IPS-18a (cell line): ENCODE measurements at regions not wholly inside any gene's neighbourhood (a gene's known extent, or its start where the extent isn't known, plus 50 kb on each side); places are given as distances from the start of the nearest gene placed in this dataset.
A peak's percentile ranks its signal among the peaks of the same experiment; 100 is the strongest.
"Not testable (repeated sequence)": the region's sequence is repeated elsewhere in the genome, so short reads cannot be mapped to it uniquely, and the experiment has no call there.

ENCODE experiments used
- H3K27ac ChIP-seq: one replicate; pipeline ENCODE4 v1.5.1; 2013; ENCODE audit warnings: low read length
- H3K27me3 ChIP-seq: one replicate; pipeline ENCODE4 v1.6.1; 2013; ENCODE audit warnings: mild to moderate bottlenecking, low read length; ENCODE audit not compliant: control insufficient read depth, insufficient read depth
- H3K36me3 ChIP-seq: one replicate; pipeline ENCODE4 v1.6.1; 2013; ENCODE audit warnings: low read depth, low read length; ENCODE audit not compliant: control insufficient read depth
- H3K4me1 ChIP-seq: one replicate; pipeline ENCODE4 v1.6.1; 2013; ENCODE audit warnings: low read depth, low read length; ENCODE audit not compliant: control insufficient read depth
- H3K4me3 ChIP-seq: one replicate; pipeline ENCODE4 v1.5.1; 2013; ENCODE audit warnings: low read length
- H3K9ac ChIP-seq: one replicate; pipeline ENCODE4 v1.6.1; 2013; ENCODE audit warnings: mild to moderate bottlenecking, low read length, moderate library complexity
- H3K9me3 ChIP-seq: one replicate; pipeline ENCODE4 v1.6.1; 2013; ENCODE audit warnings: low read depth, low read length; ENCODE audit not compliant: control insufficient read depth

- H3K9me3 ChIP-seq, H3K4me3 ChIP-seq, H3K27me3 ChIP-seq, H3K27ac ChIP-seq, H3K4me1 ChIP-seq, H3K36me3 ChIP-seq, H3K9ac ChIP-seq: not testable (repeated sequence)
Observed at GRCh38 chr4:82301390-82301789, 72.4 kb downstream of the HNRNPD start.

- H3K36me3 ChIP-seq = no peaks in the 10 kb centered on the region
- no peak overlapping the region for H3K27ac ChIP-seq
- no peaks in the 10 kb centered on the region for H3K4me1 ChIP-seq
- no peak overlapping the region for H3K9ac ChIP-seq
- no peaks in the 10 kb centered on the region for H3K27me3 ChIP-seq
- H3K4me3 ChIP-seq = no peak overlapping the region
- H3K9me3 ChIP-seq = no peaks in the 10 kb centered on the region
Observed at GRCh38 chr4:82293304-82293703, 80.5 kb downstream of the HNRNPD start.

- Histone ChIP-seq H3K4me1 (peaks cover 5% of the 10 kb centered on the region), H3K9ac (no peak overlapping the region), H3K27ac (no peak overlapping the region), H3K36me3 (no peaks in the 10 kb centered on the region), H3K27me3 (peaks cover 3% of the 10 kb centered on the region), H3K4me3 (no peak overlapping the region), H3K9me3 (no peaks in the 10 kb centered on the region)
Observed at GRCh38 chr4:82287720-82288119, 86.1 kb downstream of the HNRNPD start.

- Histone ChIP-seq H3K36me3 (no peaks in the 10 kb centered on the region), H3K27me3 (peaks cover 3% of the 10 kb centered on the region), H3K9me3 (no peaks in the 10 kb centered on the region), H3K4me3 (peak overlapping the region; percentile 68), H3K27ac (no peak overlapping the region), H3K4me1 (peaks cover 5% of the 10 kb centered on the region), H3K9ac (peak overlapping the region; percentile 30)
Observed at GRCh38 chr4:82284858-82285805, 88.7 kb downstream of the HNRNPD start.

- Histone ChIP-seq H3K4me1 (peaks cover 5% of the 10 kb centered on the region), H3K27ac (no peak overlapping the region), H3K36me3 (no peaks in the 10 kb centered on the region), H3K27me3 (peaks cover 3% of the 10 kb centered on the region), H3K9me3 (no peaks in the 10 kb centered on the region), H3K4me3 (peak overlapping the region; percentile 68), H3K9ac (no peak overlapping the region)
Observed at GRCh38 chr4:82284475-82284857, 89.3 kb downstream of the HNRNPD start.

GRCh38 chr4:82282875-82283274 lies 90.9 kb downstream of the HNRNPD start:
- no peak overlapping the region for H3K4me3 ChIP-seq
- H3K27me3 ChIP-seq = peaks cover 3% of the 10 kb centered on the region
- H3K36me3 ChIP-seq = no peaks in the 10 kb centered on the region
- H3K9me3 ChIP-seq = no peaks in the 10 kb centered on the region
- peaks cover 5% of the 10 kb centered on the region for H3K4me1 ChIP-seq
- H3K27ac ChIP-seq = no peak overlapping the region
- no peak overlapping the region for H3K9ac ChIP-seq

GRCh38 chr4:82279550-82279949 lies 94.2 kb downstream of the HNRNPD start:
- not testable (repeated sequence) for H3K27me3 ChIP-seq, H3K9me3 ChIP-seq, H3K9ac ChIP-seq, H3K4me1 ChIP-seq, H3K4me3 ChIP-seq, H3K27ac ChIP-seq, H3K36me3 ChIP-seq

- H3K4me3 ChIP-seq = no peak overlapping the region
- no peaks in the 10 kb centered on the region for H3K36me3 ChIP-seq
- no peak overlapping the region for H3K9ac ChIP-seq
- no peaks in the 10 kb centered on the region for H3K9me3 ChIP-seq
- no peaks in the 10 kb centered on the region for H3K27me3 ChIP-seq
- no peaks in the 10 kb centered on the region for H3K4me1 ChIP-seq
- H3K27ac ChIP-seq = no peak overlapping the region
Observed at GRCh38 chr4:82276332-82276640, 97.5 kb downstream of the HNRNPD start.

- no peaks in the 10 kb centered on the region for H3K36me3 ChIP-seq
- no peak overlapping the region for H3K9ac ChIP-seq
- H3K4me3 ChIP-seq = no peak overlapping the region
- no peaks in the 10 kb centered on the region for H3K27me3 ChIP-seq
- H3K9me3 ChIP-seq = no peaks in the 10 kb centered on the region
- no peak overlapping the region for H3K27ac ChIP-seq
- H3K4me1 ChIP-seq = no peaks in the 10 kb centered on the region
Observed at GRCh38 chr4:82275431-82276331, 98.1 kb downstream of the HNRNPD start.

- not testable (repeated sequence) for H3K27me3 ChIP-seq, H3K4me3 ChIP-seq, H3K4me1 ChIP-seq, H3K9ac ChIP-seq, H3K36me3 ChIP-seq, H3K27ac ChIP-seq, H3K9me3 ChIP-seq
Observed at GRCh38 chr4:82274700-82275099, 99.1 kb downstream of the HNRNPD start.

- H3K9me3 ChIP-seq, H3K9ac ChIP-seq, H3K4me3 ChIP-seq, H3K27me3 ChIP-seq, H3K27ac ChIP-seq, H3K4me1 ChIP-seq, H3K36me3 ChIP-seq: not testable (repeated sequence)
Observed at GRCh38 chr4:82272523-82272922, 101.3 kb downstream of the HNRNPD start.
